NCI-H1105 treated with DMSO at 0.1 percent for 48 hours (cell line): ENCODE measurements at regions not wholly inside any gene's neighbourhood (a gene's known extent, or its start where the extent isn't known, plus 50 kb on each side); places are given as distances from the start of the nearest gene placed in this dataset.

ENCODE experiments used
- DNase-seq: peaks from one replicate; lab custom pipeline; 2025; lab: John Stamatoyannopoulos, UW

DNA sequence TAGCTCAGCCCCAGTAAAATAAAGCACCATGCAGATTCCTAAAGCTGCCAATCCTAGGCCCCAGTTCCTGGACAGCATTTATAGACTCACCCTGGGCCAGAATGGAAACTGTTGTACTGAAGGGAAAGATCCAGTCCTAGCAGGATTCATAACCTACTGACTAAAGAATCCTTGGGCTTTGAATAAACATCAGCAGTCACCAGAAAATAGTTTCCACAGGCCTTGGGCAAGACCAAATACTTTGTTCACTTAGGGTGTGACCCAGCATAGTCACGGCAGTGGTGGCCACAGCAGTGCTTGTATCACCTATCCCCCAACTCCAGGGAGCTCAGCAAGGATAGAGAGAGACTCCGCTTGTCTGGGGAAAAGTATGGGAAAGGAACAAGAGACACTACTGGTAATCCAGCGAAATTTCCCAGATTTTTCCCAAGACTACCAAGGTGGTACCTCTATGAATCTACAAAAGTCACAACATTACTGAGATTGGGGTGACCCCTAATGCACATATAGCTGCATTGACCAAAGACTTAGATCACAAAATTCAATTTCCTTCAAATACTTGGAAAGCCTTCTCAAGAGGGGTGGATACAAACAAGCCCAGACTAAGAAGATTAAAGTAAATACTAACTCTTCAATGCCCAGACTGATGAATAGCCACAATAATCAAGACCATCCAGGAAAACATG, 748.1 kb upstream of the LRATD1 start:
- DNase-seq: no peak

DNA sequence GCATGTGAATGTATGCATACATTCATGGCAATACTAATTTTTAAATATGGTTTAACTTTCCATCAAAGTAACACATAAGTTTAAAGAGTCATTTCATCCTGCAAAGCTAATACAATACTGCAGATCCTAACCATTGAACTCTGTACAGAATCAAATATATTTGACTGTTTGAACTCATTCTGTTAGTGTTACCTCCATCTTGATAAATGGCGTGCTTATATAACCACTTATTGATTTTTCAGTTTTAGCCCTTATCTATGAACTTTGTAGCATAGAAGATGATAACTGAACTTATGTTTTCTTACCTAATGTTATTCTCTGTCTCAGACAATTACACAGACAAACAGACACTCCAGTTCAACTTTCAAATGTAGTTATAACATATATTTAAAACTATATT, 731.0 kb upstream of the LRATD1 start:
- no peak for DNase-seq

DNA sequence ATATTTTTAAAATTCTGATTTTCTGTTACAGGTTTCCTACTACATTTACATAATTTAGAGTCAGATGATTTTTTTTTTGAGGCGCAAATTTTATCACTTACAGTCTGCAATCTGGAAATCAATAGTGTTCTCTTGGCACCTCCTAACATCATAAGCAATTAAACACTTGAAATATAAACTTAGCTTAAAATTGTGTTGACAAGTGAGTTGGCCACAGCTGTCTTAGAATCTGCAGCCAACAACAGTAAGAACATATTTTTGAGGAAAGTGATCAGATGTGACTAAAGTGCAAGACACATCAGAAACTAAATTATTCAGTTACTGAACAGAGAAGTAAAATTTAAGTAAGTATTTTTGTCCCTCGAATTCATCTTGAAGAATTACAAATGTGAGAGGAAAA, 726.7 kb upstream of the LRATD1 start:
- DNase-seq: no peak

DNA sequence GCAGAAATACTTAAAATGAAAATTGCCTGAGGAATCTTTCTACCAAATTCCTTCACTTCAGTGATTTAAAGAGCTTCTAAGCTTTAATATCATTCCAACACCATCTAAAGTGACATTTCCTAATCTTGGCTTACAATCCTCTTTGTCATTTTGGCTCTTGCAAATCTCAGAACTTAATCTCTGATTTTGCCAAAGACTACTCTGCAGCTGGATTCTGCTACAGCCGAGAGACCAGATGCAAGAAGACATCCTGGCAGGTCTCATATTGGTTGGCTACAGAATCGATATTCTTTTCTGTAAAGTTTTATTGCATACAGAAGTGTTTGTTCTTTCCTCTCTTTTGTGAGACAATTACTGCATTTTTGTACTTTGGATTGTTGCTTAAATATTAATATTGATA, 716.5 kb upstream of the LRATD1 start:
- DNase-seq: no peak

DNA sequence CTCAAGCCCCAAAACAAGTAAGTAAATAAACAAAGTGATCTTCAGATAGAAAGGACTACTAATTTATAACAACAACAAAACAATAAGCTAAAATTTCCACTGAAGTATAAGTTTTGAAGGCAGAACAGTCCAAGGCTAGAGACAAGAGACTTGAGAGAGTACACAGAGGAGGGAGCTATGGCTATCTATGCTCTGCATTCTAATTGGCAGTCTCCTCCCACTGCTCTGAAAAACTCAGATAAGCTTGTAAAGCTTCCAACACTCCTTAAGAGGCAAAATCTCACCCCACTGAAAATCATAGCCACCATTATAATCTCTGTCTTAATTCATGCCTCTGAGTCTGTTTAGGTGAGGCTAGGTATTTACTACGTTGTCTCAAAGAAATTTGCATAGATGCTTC, 714.6 kb upstream of the LRATD1 start:
- no peak for DNase-seq

DNA sequence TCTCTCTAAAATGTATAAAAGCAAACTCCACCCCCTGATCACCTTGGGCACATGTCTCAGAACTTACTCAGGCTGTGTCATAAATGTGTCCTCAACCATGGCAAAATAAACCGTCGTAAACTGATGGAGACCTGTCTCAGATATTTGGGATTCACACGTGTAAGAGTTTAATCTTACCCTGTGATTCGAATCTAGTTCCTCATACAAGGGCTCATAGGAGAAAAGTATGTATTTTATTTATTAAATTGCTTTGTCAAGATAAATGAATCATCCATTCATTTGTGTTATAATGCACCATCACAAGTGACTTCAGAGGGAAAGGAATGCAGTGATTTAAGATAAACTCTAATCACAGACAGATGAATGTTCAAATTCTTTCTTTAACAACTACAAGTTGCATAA, 712.5 kb upstream of the LRATD1 start:
- no peak for DNase-seq

DNA sequence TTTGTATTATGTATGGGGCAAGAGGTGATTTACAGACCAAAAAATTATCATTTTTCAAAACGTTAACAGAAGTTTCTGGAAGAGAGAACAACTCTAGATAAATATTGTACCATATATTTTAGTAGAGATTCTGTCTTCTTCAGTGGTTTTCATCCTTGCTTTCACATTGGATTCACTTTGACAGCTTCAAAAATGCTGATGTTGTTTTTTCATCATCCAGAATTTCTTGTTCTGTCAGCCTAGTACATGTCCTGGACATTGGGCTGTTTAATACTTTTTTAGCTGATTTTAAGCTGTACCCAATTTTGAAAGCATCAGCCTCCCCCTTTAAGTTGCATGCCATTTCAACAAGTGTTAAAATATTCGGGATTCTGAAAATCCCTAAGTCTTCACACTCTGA, 711.3 kb upstream of the LRATD1 start:
- no peak for DNase-seq

DNA sequence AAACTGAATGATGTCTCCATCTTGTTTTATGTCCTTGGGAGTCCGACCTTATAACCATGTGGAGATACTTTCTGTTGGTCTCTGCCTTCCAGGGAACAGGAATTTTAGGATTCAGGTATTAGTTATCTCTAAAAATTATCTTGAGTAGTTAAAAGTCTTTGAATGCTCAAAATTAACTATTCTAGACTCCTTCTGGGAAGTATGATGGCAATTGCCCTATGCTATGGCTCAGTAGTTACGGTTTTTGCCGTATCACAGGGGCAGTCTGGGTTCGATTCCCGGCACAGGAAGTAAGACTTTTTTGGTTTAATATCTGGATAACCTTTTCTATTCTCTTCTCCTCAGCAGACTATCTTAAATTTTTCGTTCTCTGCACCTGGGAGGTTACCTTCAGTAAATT, 708.7 kb upstream of the LRATD1 start:
- no peak for DNase-seq

DNA sequence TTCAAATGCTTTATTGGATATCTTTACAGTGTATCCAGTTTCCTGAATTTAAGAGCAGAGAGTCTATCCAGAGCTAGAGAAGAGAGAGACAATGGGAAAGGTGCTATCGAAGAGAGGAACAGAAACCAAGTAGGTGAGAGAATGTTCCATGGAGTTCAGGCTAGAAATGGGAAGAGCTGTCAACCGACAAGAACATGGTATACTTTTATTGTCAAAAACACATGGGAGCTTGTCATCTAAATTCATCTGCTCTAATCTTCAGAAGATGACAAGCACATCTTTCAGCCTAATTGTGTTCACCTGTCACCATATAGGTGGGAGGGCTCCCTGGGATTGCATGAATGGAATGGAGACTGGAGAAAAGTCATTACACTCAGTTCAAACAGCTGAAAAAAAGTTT, 690.4 kb upstream of the LRATD1 start:
- no peak for DNase-seq

DNA sequence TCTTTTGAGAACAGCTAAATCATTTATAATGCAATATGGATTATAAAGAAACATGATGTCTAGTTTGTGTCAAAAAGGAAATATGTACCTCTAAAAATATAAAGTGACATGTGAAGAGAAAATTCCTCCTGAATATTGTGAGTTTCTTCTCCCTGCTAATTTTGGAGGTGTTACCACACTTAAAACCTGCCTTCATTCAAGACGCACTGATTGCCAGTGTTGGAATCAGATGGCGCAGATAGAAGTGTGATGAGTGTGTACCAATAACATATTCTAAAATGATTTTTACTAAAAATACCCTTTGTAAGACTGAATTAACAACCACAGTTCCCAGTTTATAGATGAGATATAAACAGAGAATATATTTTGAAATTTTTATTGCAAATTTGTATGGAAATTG, 681.8 kb upstream of the LRATD1 start:
- no peak for DNase-seq

DNA sequence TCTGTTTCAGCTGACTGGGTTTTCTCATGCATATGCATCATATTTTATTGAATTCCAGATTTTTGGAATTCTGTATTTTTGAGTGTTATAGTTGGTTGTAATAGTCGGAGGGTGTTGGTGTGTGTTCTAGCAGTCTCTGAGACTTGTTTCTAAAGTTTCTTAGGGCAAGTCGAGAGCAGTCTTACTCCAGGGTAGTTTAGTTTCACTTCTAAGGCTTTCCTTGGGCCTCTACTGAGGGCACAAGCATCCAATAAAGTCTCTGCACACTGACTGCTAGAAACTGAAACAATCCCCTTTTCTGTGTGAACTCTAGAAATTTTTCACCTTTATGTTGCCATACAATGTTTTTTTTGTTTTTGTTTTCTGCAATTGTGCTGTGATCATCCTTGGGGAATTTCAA, 663.7 kb upstream of the LRATD1 start:
- no peak for DNase-seq

DNA sequence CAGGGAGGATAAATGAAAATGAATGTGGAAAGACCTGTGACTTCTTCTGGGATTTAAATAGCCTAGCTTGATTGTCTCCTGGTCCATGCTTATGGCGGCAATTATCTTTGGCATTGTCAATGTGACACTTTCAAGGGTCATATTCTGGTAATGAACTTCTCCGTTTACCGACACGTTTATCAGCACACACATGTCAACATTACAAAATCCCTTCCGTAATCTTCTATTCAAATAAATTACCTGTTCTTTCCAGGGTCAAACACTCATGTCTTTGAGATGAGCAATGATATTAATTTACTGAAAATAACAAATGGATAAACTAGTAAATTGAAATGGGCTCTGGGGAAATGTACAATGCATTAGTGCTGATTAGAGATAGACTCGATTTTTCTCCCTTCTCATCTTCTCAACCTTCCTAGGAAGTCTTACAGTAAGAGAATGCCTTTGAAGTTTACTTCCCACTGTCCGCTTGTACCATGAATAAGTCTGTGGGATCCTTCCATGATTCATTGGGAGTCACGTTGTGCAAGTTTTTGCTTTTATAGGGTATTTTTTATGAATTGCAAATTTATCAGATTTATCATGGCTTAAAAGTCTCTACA, 646.3 kb upstream of the LRATD1 start:
- no peak for DNase-seq

DNA sequence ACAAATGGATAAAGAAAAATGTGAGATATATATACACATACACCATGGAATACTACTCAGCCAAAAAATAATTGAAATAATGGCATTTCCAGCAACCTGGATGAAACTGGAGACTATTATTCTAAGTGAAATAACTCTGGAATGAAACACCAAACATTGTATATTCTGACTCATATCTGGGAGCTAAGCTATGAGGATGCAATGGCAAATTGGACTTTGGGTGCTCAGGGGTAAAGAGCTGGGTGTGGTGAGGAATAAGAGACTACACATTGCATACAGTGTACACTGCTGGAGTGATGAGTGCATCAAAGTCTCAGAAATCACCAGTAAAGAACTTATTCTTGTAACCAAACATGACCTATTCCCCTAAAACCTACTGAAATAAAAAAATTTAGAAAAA, 636.0 kb upstream of the LRATD1 start:
- no peak for DNase-seq

DNA sequence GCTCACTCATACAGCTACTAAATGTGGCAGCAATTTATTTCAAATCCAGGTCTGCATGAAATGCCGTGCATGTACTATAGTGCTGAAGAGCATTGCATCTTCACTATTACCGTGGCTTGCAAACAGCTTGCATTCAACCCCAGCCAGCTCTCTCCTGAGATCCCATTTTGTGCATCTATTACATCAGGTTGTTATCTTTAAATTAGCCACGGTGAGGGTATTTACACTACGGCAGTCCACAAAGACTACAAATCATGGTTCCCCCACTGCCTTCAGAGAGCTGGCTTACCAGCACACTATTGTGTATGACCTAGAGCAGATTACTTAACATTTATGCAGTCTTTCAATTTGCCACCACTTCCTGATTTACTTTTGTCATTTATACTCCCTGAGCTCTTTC, 621.3 kb upstream of the LRATD1 start:
- DNase-seq: no peak

DNA sequence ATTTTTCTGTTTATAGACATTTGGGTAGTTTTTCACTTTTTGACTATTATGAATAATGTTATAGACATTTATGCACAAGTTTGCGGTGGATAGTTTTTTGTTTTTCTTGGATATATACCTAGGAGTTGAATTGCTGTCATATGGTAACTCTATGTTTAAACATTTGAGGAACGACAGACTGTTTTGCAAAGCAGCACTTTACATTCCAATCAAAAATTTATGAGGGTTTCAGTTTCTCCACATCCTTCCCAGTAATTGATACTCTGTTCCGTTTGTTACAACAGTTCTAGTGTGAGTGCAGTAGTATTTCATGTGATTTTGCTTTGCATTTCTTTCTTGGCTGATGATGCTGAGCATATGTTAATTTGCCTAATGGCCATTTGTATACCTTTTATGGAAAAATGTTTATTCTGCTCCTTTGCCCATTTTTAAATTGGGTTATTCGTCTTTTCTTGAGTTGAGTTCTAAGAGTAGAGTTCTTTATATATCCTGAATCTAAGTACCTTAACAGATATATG, 617.3 kb upstream of the LRATD1 start:
- DNase-seq: no peak

DNA sequence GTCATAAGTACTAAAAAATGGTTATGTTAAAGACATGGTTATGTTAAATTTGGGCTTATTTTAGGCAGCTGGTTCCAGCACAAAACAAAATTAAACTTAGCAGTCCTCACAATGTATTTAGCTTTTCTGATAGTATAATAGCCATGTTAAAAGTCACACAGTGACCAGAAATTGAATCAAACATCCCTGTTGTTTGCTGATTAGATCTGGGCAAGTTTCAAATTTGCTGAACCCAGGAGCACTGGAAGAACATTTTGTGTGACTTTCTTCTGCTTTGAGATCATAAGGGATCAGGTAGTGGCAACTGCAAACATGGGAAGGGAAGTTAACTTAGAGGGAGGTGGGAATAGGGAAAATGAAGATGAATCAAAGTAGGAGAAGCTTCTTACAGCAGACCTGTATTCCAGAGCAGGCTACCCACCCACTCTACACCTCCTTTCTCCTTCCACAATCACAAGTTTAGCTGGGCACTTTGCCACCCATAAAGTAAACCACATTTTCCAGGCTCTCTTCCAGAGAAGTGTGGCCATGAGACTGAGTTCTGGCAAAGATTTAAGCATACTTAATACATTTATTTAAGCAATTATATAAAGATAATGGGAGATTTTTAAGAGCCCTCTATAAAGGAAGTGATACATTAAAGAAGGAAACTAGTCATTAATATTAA, 616.1 kb upstream of the LRATD1 start:
- DNase-seq: peak; percentile 83

DNA sequence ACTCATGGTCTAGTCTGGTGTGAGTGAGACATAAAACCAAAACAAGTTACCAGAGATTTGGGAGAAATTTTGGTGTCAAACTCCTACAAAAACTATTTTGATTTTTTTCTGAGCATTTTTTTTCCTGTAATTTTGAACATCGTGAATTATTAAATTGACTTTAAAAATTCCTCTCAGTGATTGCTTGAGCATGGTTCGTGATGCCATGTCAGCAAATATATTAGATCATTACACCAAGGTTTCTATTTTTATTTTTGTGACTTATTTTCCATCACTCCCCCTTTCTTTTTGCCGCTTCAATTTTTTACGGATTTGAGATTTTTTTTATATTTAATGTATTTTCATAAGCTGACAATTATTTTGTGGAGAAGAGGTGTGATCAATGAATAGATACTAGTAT, 613.9 kb upstream of the LRATD1 start:
- no peak for DNase-seq

DNA sequence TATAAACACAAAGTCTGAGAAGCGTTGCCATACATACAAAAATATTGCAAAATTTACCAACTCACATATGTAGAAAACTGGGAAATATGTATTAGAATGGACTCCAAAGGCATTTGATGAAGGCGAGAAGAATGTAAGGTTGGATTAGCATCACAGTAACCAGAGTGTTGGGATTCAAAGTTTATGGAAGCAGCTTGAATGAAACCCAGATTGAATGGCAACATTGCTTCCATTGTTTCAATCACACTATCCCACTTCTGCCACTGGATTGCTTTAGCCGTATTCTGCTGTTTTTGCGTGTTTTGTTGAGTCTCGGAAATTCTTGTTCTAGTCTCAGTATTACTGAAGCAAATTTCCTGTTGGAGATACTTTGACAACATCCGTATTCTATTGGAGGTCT, 609.0 kb upstream of the LRATD1 start:
- DNase-seq: no peak

DNA sequence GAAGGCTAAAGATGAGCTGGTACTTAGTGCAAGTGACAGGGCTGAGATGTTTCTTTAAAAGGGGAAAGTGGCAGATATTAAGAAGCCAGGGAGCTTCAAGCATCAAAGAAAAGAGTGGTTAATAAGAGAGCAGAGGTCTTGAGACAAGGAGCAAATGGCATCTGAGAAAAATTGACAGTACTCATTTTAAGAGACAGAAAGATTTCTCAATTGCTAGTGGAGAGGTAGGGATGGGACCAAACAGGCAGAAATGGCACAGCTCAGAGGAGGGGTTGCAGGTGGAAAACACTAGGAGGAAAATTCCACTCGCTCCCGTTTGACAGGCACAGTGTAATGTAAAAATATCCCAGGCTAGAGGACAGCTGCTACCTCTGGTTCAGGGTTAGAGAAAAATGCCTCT, 593.4 kb upstream of the LRATD1 start:
- DNase-seq: no peak

DNA sequence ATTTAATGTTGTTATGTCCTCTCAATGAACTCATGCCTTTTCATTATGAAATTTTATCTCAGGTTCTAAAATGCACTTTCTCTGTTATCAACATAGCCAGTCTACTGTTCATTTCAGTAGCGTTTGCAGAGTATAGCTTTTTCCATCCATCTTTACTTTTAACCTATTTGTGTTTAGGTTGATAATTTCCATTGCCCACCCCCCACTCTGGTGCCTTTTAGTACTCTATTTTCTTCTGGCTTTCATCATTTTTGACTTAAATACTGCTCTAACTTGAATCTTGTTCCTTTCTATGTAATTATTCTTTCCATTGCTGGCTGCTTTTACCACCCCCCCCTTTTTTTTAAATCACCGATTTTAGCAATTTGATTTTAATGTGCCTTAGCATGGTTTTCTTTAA, 585.0 kb upstream of the LRATD1 start:
- no peak for DNase-seq

DNA sequence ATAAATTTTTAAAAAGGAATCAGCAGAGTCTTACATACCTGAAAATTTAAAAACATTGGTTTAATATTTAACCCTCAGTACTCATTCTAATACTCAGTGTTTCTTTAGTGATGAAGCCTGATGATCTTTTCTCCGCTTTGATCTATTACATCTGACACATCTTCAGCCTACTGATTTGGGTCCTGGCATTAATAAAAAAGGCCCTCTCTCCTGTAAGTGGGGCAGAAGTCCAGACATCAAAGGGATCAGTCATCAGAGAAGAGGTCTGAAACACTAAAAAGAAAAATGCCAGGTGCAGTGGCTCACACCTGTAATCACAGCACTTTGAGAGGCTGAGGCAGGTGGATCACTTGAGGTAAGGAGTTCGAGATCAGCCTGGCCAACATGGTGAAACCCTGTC, 581.1 kb upstream of the LRATD1 start:
- DNase-seq: no peak

DNA sequence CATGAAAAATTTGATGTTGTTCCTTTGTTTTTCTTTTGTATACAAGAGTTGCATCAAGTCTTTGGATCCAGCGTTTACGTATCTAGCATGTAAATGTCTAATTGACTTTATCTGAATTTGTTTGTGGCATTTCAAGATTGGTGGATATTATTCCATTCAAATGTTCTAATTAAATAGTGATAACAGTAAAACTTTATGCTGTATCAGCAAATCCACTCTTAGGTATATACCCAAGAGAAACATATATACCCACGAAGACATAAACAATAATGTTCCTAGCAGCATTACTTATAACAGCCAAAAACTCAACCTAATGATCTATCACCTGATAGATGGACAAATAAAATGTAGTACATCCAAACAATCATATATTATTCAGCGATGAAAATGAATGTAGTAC, 579.4 kb upstream of the LRATD1 start:
- no peak for DNase-seq

DNA sequence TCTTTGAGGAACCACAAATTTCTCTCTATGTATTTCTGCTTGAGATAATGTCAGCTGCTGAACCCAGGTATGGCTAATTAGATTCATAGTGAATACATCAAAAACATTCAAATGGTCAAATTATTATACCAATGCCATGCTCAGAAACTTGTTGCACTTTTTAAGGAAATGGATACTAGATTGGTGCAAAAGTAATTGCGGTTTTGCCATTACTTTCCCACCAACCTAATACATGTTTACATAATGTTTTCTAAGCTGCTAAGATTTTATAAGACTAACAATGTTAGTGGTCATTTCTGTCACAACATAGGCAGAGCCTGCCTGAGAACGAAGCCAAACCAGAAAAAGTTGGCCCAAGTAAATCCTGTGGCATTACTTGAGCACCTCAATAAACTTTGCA, 568.2 kb upstream of the LRATD1 start:
- DNase-seq: no peak

DNA sequence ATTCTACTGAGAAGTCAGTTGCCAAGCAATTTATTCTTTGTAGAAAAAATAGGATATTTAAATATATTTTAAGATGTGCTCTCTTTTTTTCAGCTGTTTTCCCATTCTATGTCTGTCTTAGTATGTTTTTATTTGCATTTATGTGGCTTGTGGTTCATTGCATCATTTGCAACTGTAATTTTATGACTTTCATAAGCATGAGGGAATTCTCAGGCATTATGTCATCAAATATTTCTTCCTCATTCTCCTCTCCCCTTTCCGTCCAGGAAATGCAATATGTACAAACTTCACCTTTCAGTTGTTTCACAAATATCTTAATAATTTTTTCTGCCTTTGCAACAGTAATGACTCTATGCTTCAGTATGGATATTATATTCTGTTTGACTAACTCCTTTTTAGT, 560.2 kb upstream of the LRATD1 start:
- no peak for DNase-seq
